ENCODE measurements at regions not wholly inside any gene's neighbourhood (a gene's known extent, or its start where the extent isn't known, plus 50 kb on each side); places are given as distances from the start of the nearest gene placed in this dataset.

DNA sequence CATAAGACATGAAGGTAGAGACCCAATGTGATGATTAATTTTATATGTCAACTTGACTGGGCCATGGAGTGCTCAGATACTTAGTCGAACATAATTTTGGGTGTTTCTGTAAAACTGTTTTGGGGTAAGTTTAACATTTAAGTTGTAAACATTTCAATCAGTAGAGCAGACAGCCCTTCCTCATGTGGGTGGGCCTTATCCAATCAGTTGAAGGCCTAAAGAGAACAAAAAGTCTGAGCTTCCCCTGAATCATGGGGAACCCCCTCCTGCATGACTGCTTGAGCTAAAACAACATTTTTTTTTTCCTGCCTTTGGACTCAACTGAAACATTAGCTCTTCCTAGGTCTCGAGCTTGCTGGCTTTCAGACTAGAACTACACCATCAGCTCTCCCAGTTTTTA, 327.3 kb upstream of the SOX9 start:
- no peak overlapping the region for H3K4me3 Mint-ChIP-seq
- H3K36me3 Mint-ChIP-seq: no peaks in the 10 kb centered on the region
- H3K27me3 Mint-ChIP-seq (ENCODE audit: low read depth): no peaks in the 10 kb centered on the region
- H3K4me1 Mint-ChIP-seq: no peaks in the 10 kb centered on the region
- peaks cover 11% of the 10 kb centered on the region for H3K9me3 Mint-ChIP-seq
- no peak overlapping the region for H3K27ac Mint-ChIP-seq
- no peak for DNase-seq (ENCODE audit: low spot score)
- ChIA-PET CTCF (no interaction called here), POLR2A (no interaction called here)
- no peak for ATAC-seq
- TF ChIP-seq CBFB (CRISPR knock-in tag; IDR thresholded peaks at IDR 0.05; ENCODE audit: low read depth) (no peak), CREB1 (CRISPR knock-in tag; IDR thresholded peaks at IDR 0.05) (no peak), ZNF121 (CRISPR knock-in tag; IDR thresholded peaks at IDR 0.05) (no peak), ZNF416 (CRISPR knock-in tag; IDR thresholded peaks at IDR 0.05) (no peak), SMAD3 (CRISPR knock-in tag; IDR thresholded peaks at IDR 0.05; ENCODE audit: borderline replicate concordance) (no peak), NR3C1 (CRISPR knock-in tag; conservative IDR thresholded peaks at IDR 0.05; ENCODE audit: low read depth) (no peak)
- TF ChIP-seq, protein P1, sequence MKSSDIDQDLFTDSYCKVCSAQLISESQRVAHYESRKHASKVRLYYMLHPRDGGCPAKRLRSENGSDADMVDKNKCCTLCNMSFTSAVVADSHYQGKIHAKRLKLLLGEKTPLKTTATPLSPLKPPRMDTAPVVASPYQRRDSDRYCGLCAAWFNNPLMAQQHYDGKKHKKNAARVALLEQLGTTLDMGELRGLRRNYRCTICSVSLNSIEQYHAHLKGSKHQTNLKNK (CRISPR knock-in tag; IDR thresholded peaks at IDR 0.05): no peak
- TF ChIP-seq, protein P2, sequence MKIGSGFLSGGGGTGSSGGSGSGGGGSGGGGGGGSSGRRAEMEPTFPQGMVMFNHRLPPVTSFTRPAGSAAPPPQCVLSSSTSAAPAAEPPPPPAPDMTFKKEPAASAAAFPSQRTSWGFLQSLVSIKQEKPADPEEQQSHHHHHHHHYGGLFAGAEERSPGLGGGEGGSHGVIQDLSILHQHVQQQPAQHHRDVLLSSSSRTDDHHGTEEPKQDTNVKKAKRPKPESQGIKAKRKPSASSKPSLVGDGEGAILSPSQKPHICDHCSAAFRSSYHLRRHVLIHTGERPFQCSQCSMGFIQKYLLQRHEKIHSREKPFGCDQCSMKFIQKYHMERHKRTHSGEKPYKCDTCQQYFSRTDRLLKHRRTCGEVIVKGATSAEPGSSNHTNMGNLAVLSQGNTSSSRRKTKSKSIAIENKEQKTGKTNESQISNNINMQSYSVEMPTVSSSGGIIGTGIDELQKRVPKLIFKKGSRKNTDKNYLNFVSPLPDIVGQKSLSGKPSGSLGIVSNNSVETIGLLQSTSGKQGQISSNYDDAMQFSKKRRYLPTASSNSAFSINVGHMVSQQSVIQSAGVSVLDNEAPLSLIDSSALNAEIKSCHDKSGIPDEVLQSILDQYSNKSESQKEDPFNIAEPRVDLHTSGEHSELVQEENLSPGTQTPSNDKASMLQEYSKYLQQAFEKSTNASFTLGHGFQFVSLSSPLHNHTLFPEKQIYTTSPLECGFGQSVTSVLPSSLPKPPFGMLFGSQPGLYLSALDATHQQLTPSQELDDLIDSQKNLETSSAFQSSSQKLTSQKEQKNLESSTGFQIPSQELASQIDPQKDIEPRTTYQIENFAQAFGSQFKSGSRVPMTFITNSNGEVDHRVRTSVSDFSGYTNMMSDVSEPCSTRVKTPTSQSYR (CRISPR knock-in tag; IDR thresholded peaks at IDR 0.05): no peak

- peaks cover 11% of the 10 kb centered on the region for H3K9me3 Mint-ChIP-seq
- no peaks in the 10 kb centered on the region for H3K36me3 Mint-ChIP-seq
- no peak overlapping the region for H3K27ac Mint-ChIP-seq
- CTCF ChIA-PET: no interaction called here
- peaks cover 9% of the 10 kb centered on the region for H3K4me1 Mint-ChIP-seq
- POLR2A ChIA-PET: no interaction called here
- DNase-seq (ENCODE audit: low spot score) (no peak), ATAC-seq (no peak)
- H3K27me3 Mint-ChIP-seq (ENCODE audit: low read depth): no peaks in the 10 kb centered on the region
- no peak overlapping the region for H3K4me3 Mint-ChIP-seq
- TF ChIP-seq ZBTB21 (CRISPR knock-in tag; IDR thresholded peaks at IDR 0.05; ENCODE audit: borderline replicate concordance) (no peak), USF1 (CRISPR knock-in tag; IDR thresholded peaks at IDR 0.05) (no peak), ESRRA (CRISPR knock-in tag; IDR thresholded peaks at IDR 0.05; ENCODE audit: borderline replicate concordance) (no peak), GRHL2 (CRISPR knock-in tag; IDR thresholded peaks at IDR 0.05; ENCODE audit: insufficient replicate concordance, severe bottlenecking) (no peak), E2F5 (CRISPR knock-in tag; IDR thresholded peaks at IDR 0.05) (no peak), ZNF263 (CRISPR knock-in tag; IDR thresholded peaks at IDR 0.05; ENCODE audit: low read depth) (no peak), ATF2 (CRISPR knock-in tag; IDR thresholded peaks at IDR 0.05; ENCODE audit: borderline replicate concordance, low read depth) (no peak), ERG (CRISPR knock-in tag; IDR thresholded peaks at IDR 0.05) (no peak), NFATC4 (CRISPR knock-in tag; IDR thresholded peaks at IDR 0.05) (no peak), NR2C2 (CRISPR knock-in tag; IDR thresholded peaks at IDR 0.05) (no peak), ZNF671 (CRISPR knock-in tag; IDR thresholded peaks at IDR 0.05) (no peak), IRF1 (CRISPR knock-in tag; IDR thresholded peaks at IDR 0.05) (no peak)
- TF ChIP-seq, protein P3, sequence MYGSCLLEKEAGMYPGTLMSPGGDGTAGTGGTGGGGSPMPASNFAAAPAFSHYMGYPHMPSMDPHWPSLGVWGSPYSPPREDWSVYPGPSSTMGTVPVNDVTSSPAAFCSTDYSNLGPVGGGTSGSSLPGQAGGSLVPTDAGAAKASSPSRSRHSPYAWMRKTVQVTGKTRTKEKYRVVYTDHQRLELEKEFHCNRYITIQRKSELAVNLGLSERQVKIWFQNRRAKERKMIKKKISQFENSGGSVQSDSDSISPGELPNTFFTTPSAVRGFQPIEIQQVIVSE (CRISPR knock-in tag; IDR thresholded peaks at IDR 0.05; ENCODE audit: borderline replicate concordance): no peak
- TF ChIP-seq, protein P4, sequence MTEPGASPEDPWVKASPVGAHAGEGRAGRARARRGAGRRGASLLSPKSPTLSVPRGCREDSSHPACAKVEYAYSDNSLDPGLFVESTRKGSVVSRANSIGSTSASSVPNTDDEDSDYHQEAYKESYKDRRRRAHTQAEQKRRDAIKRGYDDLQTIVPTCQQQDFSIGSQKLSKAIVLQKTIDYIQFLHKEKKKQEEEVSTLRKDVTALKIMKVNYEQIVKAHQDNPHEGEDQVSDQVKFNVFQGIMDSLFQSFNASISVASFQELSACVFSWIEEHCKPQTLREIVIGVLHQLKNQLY (CRISPR knock-in tag; IDR thresholded peaks at IDR 0.05): no peak
- TF ChIP-seq, protein P5, sequence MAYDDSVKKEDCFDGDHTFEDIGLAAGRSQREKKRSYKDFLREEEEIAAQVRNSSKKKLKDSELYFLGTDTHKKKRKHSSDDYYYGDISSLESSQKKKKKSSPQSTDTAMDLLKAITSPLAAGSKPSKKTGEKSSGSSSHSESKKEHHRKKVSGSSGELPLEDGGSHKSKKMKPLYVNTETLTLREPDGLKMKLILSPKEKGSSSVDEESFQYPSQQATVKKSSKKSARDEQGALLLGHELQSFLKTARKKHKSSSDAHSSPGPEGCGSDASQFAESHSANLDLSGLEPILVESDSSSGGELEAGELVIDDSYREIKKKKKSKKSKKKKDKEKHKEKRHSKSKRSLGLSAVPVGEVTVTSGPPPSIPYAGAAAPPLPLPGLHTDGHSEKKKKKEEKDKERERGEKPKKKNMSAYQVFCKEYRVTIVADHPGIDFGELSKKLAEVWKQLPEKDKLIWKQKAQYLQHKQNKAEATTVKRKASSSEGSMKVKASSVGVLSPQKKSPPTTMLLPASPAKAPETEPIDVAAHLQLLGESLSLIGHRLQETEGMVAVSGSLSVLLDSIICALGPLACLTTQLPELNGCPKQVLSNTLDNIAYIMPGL (CRISPR knock-in tag; IDR thresholded peaks at IDR 0.05): no peak
These were observed 322.1 kb upstream of the SOX9 start for GRCh38 chr17:71798701-71799100.
